Daoy (cell line): ENCODE measurements at regions not wholly inside any gene's neighbourhood (a gene's known extent, or its start where the extent isn't known, plus 50 kb on each side); places are given as distances from the start of the nearest gene placed in this dataset.
A peak's percentile ranks its signal among the peaks of the same experiment; 100 is the strongest.

ENCODE experiments used
- DNase-seq: peaks from one replicate; pipeline ENCODE4 v3.0.0-alpha.2; 2015; ENCODE audit warnings: low read depth

DNA sequence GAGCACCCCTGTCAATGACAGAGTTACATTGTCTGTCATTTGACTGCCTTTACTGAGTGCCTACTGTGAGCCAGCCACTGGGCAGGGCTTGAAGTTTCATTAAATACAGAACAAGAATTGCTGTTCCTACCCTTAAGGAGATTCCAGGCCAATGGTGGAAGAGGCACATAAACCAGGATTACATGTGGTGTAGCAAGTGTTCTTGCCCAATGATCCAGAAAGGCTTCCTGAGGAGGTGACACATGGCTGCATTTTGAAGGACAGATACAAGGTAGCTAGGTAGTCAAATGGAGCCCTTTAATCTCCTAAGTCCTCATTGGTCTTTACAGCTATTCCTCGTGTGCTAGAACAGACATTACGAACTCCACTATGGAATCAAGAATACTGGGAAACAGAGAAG, 312.7 kb downstream of the ETAA1 start:
- DNase-seq, result no peak

DNA sequence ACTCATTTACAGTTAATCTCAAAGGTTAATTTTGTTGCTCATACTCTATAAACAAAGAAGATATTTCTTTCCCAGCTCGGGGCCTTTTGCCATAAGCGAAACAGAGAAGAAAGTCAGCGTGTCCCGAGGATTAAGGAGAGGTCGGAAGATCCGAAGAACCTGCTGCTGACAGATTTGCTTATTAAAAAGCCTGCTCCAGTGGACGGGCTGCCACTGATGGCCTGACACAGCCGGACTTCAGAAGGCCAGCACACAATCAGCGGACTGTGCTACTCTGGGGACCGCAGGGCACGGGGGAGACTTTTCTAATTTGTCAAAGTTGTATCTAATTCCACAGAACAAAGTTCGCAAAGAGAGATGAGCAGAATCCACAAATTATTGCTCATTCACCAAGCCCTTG, 315.4 kb downstream of the ETAA1 start:
- no peak for DNase-seq

DNA sequence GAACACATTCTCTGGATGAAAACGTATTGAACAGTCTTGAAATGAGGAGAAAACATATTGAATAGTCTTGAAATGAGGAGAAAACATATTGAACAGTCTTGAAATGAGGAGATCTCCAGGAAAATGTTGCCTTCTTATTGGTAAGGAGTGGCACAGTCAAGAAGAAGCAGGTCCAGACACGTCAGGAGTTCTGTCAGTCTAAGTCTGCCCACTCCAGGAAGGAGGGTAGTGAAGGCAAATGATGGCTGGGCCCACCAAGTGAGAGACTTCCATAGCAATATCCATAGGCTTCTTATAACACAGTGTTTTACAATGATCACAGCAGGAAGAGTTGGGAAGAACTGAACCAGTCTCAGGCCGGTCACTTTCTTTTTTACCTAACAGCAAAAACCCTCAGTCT, 316.2 kb downstream of the ETAA1 start:
- no peak for DNase-seq

DNA sequence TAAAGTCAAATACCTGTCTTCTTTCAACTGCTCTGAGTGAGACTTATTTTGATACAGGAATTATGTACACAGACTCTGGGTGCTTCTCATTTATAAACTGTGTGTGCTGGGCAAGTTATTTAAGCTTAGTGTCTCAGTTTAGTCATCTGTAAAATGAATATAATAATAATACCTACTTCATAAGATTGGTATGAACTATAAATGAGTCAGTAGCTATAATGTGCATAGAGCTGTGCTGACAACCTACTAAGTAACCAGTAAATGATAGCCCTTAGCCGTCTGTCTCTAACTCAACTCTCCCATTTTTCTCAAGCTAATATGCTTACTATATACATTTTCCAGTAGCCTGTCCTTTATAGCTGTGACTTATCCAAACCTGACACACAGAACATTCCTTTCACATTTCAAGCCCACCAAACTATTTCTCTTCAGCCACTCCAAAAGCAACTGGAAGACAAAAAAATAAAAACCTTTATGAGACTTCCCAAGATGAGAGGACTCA, 319.8 kb downstream of the ETAA1 start:
- no peak for DNase-seq

DNA sequence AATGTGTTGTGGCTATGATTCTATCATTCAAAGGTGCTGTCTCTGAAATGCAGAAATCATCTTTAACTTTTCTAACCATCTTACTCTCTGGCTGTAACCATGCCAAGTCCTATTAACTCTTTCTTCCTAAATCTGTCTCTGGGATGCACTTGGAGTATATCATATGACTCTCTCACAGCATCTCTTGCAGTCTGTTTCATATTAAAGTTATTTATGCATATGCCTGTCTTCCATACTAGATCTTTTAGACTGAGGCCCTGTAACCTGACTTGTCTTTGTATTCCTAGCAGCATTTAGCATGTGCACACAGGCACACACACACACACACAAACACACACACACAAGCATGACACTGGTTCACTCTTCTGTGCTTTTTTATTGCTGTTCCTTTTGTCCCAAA, 320.6 kb downstream of the ETAA1 start:
- DNase-seq, result no peak

DNA sequence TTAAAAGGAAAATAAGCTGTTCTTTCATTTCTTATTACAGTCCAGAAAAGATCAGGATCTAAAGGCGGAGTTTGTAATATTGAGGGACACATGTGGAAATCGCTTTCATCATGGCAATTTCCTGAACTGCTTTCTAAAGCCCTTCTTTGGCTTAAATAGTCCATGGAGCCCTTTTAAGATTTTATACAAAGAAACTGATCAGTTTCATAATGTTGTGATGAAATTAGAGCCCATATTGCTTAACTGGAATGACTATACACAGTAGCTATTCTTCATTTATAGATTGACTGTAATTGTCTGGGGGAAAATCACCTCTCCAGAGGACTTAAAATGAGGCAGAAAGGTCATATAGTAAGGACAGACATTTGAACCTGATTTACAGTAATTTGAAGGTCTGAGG, 322.2 kb downstream of the ETAA1 start:
- DNase-seq, result no peak

DNA sequence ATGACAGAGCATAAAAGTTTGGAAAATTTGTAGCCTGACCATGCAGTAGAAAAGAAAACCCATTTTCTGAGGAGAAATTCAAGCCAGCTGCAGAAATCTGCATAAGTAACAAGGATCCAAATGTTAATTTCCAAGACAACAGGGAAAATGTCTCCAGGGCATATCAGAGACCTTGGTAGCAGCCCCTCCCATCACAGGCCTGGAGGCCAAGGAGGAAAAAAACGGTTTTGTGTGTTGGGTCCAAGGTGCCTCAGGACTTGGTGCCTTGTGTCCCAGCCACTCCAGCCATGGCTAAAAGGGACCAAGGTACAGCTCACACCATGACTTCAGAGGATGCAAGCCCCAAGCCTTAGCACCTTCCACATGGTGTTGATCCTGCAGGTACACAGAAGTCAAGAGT, 324.4 kb downstream of the ETAA1 start:
- DNase-seq, result no peak

DNA sequence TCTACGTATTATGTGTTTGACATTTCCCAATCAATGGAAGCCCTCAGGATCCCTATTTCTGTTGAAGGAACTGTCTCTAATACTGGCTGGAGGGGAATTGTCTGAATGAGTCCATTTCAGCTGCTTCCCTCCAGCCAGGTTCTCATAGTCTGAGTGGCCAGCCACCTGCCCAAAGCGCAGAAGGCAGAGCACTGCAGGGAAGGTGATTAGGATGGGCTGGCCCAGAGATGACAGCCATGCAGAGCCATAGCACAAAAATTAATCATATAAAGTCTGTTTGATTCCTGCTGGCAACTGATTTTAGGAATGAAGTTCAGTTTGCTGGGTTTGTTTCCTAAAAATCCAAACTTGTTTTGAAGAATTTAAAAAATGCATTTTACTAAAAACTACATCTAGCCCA, 327.1 kb downstream of the ETAA1 start:
- no peak for DNase-seq

DNA sequence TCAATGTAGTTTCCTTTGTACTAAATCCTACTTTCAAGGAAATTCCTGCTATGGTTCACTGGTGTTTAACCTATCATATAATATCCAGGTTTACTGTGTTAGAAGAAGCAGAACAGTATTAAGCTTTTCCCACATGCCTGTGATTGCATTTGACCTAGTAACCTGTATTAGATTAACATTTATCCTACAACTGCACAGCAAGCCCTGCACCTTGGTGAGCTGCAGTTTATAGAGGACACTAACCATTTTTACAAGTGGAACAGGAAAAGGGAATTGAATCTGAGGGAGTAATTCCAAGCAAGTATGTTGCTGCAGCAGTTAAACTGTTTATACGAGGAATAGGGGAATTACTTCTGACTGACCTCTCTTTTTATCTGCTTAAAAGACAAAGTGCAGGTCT, 328.6 kb downstream of the ETAA1 start:
- DNase-seq, result no peak

DNA sequence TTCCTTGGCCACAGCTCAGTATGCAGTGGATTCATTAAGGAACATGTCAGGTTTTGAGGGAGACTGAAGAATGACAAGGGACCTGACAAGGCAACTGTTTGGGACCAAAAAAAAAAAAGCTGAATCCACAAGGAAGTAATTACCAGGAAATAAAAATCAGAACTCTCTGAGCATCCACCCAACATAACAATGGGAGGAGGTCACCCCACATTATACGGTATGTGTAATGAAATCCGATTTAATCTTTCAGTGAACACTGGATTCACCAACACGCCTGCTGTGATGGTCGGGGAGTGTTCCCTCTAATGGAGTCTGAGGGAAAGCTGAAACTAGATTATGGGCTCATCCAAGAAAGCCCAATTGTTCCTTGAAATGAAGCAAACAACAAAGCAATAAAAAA, 329.3 kb downstream of the ETAA1 start:
- DNase-seq, result no peak

DNA sequence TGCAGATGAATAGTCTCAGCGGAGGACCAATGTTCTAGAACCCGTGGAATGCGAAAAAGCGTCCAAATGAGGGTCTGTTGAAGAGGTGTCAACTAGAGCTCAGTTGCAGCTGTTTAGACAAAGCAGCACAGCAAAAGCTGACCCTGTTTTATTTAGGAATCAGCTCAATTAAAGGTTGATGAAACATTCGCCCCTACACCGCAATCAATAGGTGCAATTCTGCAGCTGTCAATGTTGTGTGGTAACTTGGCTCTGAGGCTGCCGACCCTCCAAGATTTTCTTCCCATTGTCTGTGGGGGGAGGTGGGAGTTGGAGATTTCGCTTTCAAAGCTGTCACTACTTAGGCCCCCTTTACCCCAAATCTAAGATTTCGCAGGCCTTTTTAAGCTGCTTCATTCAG, 330.0 kb downstream of the ETAA1 start:
- no peak for DNase-seq

DNA sequence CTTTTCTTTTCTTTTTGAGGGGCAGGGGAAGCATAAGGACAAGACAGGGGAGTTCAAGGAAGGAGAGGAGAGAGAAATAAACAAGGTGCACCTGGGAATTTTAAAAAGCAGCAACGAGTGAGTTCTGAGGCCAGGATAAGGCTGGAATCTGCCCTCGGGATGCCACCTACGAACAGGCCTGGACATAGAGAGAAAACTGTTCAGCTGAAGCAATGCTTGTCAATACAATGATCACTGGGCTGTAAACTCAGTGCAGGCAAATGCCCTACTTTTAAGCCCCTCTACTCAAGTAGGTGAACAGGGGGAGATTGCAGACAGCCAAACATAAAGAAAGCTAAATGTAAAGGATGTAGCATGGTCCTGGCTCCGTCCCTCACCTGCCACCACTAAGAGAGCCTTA, 330.5 kb downstream of the ETAA1 start:
- DNase-seq, result no peak

DNA sequence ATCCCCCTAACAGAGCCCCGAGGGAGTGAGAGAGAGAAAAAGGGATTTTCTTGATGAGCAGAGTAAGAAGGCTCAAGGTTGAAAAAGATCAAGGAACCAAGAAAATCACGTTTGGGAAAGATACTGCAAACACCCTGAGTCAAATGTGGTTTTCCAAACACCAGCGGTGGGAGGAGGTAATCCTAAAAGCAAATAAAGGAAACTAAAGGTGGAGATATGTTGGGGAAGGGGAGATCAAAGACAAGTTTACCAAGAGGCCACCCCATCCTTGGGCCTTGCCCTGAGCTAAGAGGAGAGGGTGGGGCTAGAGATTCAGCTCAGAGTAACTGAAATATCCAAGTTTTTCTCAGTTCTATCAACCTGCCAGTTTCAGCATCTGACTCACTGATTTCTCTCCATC, 332.3 kb downstream of the ETAA1 start:
- no peak for DNase-seq

DNA sequence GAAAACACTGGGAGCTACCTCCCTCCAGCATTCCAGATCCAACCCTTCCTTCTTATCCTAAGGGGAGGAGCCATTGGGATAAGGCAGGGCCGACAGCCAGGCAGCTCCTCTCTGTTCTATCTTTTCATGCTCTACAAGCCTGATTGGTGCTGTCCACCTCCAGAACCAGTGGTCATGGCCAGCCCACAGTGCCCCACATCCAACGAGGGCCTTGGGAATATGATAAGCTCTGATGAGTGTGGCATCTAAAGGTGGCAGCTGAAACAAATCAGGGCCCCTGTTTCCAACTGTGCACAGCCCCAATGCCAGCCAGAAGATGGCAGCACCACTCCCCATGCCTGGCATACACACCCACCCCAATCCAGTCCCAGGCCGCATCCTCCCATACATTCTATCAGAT, 329.3 kb downstream of the C1D start:
- DNase-seq, result peak; percentile 31

DNA sequence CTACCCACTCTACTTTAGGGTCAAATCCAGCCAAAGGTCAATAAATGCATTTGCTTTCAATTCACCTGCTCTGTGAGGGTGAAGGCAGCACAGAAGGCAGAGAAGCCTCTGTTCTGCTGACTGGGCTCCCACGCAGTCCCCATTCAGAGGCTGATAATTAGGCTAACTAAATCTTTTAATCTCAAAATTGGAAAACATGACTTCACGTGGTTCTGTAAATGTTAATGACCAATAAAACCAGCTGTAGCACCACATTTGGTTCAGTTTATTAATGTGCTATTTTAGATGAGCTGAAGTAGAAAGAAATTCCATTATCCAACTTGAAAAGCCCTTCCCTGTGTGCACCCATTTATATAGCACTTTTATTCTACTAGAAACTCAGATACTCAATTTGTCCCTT, 310.6 kb downstream of the C1D start:
- DNase-seq, result no peak

DNA sequence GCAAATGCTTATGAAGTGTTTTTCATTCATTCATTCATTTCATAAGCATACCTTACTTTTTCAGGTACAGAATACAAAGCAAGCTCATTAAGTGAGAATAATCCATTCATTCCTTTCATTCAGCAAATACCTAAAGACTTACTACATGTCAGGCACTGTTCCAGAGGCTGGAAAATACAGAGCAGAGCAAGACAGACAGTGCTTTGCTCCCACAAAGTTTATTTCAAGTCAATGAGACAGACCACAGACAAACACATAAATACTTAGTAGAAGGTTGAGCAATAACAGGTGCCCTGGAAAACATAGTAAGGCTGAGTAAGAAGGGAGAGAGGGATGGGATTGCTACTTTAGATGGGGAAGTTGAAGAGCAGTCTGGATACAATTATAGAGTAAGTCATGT, 309.8 kb downstream of the C1D start:
- DNase-seq, result no peak

DNA sequence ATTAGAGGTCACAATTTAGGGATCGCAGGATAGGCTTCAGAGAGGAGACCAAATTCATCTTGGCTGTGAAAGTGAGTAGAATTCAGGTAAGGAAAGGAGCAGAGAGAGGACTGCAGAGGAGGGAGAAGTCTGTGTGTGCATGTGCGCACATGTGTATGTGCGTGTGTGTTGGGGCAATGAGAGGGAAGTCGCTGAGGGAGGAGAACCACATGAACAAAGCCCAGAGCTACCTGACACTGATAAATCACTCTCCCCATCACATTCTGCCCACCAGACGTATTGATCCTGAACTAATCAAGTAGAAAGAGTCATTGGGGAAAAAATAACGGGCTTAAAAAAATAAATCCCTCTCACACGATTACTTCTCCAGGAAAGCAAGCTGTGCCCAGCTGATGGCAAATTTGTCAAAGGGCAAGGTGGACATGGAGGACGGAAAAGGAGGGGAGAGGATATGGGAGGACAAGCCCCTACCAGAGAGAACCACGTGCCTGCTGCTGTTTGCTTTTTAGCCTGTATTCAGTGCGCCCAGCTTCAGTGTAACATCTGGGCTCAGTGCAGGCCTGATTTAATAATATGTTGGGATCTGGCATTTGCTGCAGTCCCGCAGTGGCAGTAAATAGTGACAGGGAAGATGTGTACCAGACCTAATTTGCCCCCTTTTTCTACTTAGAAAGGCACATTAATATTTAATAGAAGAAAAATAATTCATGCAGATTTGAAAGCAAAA, 307.5 kb downstream of the C1D start:
- DNase-seq, result no peak

DNA sequence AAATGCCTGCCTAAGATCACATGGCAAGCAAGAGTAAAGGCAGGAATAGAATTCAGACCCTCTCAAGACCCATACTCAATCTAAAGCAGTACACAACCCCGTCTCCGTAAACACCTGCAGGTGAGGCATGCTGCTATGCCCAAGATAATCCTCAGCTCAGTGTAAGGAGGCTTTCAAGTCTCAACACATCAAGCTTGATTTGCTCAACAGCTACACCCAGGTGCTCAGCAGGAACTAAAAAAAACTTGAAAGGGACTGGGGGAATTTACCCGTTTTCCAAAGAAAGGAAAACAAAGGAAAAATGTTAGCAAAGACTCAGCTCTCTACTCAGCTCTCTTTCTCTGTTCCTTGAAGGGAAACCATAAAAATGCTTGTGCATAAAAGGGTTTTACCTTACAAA, 301.8 kb downstream of the C1D start:
- DNase-seq, result no peak

DNA sequence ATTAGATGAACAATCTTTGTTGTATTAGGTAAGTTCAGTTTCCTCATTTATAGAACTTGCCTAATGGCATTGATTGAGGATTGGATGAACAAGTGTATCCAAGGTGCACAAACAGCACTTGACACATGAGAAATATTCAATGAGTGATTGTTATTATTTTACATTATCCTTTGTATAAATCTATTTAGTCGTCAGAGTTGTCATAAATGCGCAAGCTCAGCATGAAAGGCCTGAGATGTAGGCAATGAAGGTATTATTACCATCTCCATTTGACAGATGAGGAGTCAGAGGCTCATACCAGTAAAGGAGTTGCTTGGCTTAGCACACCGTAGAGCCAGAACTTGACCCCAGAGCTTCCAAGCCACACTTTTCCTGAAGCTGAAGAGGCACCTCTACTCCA, 291.4 kb downstream of the C1D start:
- no peak for DNase-seq

DNA sequence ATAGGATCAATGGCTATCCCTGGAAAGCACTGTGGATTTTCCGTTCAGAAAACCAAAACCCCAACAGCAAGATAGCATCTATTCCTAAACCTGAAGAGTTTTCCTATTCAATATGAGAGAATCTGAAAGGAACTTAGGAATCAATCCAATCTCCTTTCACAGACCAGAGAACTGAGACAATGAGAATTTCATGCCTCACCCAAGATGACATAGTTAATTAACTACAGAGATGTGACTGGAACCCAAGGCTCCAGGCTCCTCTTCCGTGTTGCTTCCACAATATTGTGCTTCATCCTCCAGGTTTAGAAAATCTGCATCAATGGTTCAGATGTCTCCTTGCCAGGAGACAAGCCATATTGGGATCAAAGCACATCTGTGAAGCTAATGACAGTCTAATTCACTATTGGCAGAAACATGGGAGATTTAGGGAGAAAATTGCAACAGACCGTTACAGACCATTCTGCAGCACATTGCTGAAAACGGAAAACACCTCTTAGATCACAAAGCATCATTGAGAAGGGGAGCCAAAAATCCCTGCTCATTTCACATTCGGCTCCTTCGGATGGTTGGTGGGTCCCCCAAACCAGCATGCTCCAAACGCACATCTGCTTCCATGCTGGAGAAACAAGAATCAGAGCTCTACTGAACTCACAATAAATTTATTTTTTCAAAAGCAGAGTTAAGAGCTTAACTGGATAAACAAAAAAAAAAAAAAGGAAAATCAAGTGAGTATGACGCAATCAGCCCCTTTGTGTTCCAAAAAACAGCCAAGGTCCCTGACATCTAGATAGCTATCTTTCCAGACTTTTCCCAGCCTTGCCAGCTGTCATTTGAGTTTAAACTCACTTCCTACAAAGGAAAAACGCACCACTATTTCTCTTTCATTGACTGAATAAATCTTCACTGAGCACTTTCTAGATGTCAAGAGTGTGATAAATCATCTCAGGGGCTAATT, 290.3 kb downstream of the C1D start:
- DNase-seq, result no peak

DNA sequence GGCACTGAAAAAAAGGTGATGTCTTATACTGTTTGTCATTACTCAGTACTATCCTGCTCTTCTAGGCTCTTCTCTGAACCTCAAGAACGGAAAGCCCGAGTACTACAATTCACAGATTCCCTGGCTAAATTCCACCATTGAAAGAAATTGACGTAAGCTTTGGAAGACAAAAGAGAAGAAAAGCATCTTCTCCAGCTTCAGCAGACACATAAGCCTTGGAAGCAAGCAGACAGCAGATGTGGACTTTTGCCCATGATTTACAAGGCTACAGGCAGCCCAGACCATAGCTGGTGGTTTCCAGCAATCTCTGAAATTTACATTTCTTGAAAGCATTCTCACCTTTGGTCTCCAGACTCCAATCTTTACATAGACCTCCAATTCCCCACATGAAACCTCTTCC, 289.0 kb downstream of the C1D start:
- no peak for DNase-seq

DNA sequence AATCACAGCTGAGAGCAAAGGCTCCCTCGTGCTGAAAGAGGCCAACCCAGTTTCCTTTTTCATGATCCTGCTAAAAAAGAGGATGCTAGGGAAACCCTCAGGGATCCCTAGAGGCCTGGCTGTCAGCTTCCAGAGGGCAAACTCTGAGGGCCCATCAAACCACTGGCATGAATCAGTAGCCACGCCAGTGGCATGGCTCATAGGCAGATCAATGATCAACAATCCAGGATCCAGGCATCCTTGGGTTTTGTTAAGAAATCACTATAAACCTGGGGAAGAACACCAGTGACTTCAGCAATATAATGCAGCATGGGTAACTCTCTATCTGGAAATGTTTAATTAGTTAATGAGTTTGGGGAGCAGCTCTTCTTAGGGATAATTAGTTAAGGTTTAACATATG, 286.5 kb downstream of the C1D start:
- no peak for DNase-seq

DNA sequence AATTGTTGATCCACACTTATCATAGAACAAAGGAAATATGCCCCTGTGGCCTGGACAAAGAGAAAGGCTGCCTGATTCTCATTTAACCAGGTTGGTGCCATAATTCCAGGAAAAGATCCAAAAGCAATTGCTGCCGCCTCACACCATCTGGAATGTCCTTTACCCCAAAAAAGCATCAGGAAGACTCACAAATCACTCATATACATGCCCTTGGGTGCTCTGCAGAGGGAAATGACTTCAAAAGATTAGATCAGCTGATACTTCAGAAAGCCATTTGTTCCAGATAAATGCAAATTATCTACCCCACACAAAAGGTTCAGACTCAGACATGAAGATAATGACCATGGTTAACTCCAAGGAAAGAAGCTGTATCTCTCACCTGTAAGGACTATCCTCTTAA, 285.8 kb downstream of the C1D start:
- DNase-seq, result no peak
